ENCODE measurements at regions not wholly inside any gene's neighbourhood (a gene's known extent, or its start where the extent isn't known, plus 50 kb on each side); places are given as distances from the start of the nearest gene placed in this dataset.

- TF ChIP-seq POLR2AphosphoS5 (IDR thresholded peaks at IDR 0.05; ENCODE audit: low read depth, low read length) (no peak), POLR2A (IDR thresholded peaks at IDR 0.05; ENCODE audit: low read depth, low read length) (no peak), TAF1 (IDR thresholded peaks at IDR 0.05; ENCODE audit: borderline replicate concordance, low read depth, low read length) (no peak)
Measured at GRCh38 chr6:153373869-153374268, 242.8 kb upstream of the RGS17 start.

Measured in GM12892 (cell line).